ENCODE measurements at regions not wholly inside any gene's neighbourhood (a gene's known extent, or its start where the extent isn't known, plus 50 kb on each side); places are given as distances from the start of the nearest gene placed in this dataset.

DNA sequence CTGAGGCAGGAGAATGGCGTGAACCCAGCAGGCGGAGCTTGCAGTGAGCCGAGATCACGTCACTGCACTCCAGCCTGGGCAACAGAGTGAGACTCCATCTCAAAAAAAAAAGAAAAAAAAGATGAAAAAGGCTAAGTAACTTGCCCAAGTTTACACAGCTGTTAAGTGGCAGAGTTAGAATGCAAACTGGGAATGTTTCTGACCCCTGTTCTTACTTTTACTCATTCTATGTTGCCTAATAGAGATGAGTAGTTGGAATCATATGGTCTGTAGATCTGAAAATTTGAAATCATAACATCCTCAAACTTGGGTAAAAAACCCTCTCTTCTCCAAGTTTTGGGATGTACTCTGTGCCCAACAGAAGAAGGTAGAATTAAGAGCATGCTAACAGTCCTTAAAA is 235.8 kb upstream of the RFC3 start:
- TF ChIP-seq POLR2AphosphoS5 (IDR thresholded peaks at IDR 0.05; ENCODE audit: borderline replicate concordance, low read depth, low read length): no peak
- TF ChIP-seq EZH2 (IDR thresholded peaks at IDR 0.05): no peak
- TF ChIP-seq FOXP2 (optimal IDR thresholded peaks at IDR 0.05; ENCODE audit: control extremely low read depth, extremely low read length, insufficient read depth): no peak

Data from SK-N-MC (cell line).